ENCODE measurements at regions not wholly inside any gene's neighbourhood (a gene's known extent, or its start where the extent isn't known, plus 50 kb on each side); places are given as distances from the start of the nearest gene placed in this dataset.
"Not testable (repeated sequence)": the region's sequence is repeated elsewhere in the genome, so short reads cannot be mapped to it uniquely, and the experiment has no call there.

DNA sequence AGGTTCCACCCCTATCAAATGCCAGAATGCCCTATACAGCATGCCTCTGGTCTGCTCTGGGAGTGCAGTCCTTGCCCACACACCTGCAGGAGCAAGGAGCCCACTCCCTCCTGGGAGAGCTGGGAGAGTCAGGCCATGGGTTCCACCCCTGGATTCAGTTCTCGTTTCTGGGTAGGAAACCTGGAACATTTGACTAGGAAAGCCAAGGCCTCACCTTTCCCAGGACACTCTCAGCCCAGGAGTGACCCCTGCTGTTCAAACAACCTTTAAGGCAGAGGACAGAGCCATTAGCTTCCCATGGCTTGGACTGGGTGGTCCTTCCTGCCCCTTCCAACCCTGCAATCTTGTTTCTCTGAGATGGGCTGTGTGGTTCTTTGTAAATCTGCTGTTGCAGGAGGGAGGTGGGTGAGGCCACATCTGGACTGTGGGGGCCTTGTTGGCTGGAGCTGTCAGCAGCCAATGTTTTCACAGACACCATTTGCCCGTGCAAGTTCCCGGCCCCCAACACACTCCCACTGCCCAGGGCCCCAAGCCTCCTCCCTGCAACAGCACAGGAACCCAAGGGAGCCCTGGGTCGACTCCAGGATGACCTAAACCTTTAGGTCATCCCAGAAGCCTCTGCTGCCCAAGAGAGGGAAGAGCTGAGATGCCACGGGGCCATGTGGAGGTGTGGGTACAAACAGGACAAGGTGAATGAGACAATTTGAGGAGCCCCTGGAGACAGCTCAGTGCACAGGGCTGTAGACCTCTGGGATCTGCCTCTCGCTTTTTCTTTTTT lies 104.4 kb downstream of the PJA1 start:
- peak; percentile 57 for DNase-seq

DNA sequence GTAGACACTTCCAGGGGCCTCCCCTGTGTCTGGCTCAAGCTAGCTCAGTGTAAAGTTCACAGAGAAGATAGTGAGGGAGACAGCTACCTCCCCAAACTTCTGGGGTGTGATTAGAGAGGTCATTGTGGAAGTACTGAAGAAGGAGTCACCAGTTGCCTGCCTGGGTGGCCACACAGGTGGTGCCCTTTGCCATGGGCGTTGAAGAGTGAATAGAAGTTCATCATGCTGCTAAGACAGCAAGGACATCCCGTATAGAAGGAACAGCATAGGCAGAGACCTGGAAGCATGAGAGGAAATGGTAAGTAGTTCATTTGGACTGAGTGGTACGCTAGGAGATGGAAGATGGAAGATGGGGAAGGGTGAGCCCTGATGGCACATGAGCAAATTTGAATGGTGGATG lies 110.1 kb downstream of the PJA1 start:
- DNase-seq, result no peak

DNA sequence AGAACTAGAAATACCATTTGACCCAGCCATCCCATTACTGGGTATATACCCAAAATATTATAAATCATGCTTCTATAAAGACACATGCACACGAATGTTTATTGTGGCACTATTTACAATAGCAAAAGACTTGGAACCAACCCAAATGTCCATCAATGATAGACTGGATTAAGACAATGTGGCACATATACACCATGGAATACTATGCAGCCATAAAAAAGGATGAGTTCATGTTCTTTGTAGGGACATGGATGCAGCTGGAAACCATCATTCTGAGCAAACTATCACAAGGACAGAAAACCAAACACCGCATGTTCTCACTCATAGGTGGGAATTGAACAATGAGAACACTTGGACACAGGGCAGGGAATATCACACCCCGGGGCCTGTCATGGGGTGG lies 110.8 kb downstream of the PJA1 start:
- DNase-seq, result not testable (repeated sequence)

DNA sequence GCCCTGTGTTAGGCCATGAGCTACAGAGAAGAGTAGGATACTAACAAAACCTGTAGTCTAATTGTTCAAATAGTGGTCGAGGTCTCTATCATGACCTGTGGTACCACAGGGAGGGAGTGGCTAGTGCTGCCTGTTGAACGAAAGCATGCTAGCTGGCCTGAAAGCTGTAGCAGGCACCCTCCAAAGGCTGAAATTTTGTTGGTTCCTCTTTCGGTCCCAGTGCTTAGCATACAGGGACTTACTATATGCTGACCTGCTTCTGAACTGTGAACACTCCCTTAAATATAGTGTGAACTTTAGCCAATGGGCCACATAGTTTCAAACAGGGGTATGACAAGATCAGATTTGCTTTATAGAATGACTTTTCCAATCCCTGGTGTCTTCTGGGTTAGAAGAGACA lies 113.4 kb downstream of the PJA1 start:
- no peak for DNase-seq

DNA sequence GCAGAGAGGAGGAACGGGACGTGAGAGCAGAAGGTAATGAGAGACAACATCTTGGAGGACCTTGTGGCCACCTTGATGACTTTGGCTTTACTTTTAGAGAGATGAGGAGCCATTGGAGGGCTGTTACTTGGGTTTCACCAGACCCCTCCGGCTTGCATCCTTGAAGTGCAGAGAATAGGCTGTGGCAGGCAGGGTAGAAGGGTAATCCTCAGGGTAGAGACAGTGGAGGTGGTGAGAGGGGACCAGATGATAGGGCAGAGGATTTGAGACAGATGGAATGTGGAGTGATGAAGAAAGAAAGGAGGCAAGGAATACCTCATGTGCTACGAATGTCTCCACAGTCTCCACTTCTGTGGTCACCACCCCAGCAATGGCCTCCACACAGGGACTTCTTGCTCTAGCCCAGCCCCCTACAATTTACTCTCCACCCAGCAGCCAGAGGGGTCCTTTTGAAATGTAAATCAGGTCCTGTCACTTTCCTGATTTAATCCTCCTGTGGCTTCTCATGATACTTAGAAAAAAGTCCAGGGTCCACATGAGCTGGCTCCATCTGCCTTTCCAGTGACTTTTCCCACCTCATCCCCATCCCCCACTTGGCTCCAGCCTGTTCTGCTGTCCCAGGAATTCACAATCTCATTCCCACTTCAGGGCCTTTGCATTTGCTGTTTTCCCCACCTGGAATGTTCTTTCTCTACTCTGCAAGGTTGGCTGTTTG lies 115.0 kb downstream of the PJA1 start:
- DNase-seq, result no peak

DNA sequence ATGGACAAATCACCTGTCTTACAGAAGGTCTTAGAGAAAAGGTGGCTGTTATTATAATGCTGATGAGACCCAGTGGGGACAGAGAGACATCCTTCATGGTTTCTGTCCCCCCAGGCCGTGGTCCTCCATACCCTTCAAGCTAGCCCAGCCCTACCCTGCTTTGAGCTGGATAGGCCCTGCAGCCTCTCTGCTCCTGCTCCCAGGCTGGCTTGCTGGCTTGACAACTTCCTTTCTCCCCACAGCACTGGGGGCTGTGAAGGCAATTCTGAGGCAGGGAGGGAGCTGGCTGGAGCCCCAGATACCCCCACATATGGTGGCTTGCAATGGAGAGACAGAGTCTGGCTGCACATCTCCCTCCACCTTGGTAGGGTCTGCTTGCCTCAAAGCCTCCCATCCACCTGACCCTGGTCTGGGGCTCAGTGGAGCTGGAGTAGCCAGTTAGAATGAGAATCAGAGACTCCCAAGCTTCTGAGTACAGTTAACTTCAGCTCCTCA lies 118.2 kb downstream of the PJA1 start:
- no peak for DNase-seq

DNA sequence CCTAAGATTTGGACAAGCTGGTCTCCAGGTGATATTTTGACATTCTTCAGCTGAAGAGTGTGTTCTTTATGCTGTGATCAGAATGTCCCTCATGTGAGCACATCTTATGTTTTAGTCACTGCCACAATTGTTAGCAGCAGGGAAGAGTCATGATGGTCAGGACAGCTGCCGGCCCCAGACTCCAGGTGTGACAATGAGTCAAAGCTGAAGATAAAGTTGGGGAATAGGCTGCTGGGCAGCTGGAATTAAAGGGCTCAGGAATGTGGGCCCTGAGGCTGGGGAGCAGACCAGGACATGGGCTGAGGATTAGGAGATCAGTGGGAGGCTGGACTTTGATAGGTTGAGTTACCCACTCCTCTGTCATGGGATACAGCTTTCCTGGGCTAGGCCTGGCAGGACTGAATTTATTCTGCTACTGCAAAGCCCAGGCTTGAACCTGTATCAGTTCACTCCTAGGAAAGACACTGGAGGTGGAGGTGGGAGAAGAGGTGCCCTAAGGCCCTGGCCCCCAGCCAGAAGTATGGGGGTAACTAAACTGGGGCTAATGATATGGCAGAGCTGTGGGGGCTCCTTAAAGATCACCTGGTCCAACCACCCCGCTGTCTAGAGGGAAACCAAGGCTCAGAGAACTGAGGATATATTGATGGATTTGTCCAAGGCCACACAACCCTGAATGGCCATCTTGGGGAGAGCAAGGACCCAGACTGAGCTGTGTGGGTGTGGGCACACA lies 119.5 kb downstream of the PJA1 start:
- no peak for DNase-seq

DNA sequence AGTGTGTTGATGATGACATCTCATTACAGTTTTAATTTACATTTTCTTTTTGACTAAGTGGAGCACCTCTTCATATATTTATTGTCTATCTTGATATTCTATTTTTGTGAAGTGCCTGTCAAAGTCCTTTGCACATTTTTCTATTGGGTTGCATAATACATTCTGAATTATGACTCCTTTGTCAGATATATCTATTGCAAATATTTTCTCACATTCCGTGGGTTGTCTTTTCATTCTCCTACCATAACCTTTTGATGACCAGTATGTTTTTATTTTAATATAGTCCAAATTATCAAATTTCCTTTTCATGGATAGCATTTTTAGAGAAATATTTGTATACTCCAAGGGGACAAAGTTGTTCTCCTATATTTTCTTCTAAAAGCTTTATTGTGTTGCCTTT lies 126.4 kb downstream of the PJA1 start:
- no peak for DNase-seq

DNA sequence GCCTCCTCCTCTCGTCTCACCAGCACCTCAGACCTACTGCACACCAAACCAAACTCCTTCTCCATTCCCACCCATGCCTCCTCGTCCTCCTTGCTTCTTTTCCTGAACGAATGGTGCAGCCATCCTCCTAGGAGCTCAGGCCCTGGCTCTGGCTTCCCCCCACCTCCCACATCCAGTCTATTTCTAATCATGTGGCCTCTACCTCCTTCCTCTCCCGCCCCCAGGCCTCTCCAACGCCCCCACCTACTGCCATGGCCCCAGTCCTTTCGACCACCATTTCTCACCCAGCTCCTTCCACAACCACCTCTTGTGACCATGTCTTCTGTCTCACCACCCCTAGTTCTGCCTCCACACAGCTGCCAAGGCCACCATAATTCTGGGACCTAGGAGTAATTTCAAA lies 127.1 kb downstream of the PJA1 start:
- DNase-seq, result no peak

DNA sequence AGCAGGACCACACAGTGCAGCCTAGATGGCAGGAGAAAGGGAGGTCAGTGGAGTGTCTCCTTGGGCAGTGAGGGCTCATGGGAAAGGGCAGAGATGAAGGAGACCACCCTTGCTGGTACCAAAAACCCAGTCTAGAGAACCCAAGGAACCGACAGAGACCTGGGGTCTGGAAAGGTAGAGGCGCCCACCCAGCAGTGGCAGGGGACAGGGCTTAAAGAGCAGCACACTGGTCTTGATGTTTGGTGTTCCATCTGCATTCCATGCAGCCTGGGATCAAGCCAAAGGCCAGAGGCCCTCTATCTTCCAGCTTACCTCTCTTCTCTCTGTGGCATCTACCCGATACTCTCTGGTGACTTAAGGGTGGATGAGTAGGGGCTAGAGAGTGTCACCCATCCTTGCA lies 127.5 kb downstream of the PJA1 start:
- DNase-seq, result no peak

DNA sequence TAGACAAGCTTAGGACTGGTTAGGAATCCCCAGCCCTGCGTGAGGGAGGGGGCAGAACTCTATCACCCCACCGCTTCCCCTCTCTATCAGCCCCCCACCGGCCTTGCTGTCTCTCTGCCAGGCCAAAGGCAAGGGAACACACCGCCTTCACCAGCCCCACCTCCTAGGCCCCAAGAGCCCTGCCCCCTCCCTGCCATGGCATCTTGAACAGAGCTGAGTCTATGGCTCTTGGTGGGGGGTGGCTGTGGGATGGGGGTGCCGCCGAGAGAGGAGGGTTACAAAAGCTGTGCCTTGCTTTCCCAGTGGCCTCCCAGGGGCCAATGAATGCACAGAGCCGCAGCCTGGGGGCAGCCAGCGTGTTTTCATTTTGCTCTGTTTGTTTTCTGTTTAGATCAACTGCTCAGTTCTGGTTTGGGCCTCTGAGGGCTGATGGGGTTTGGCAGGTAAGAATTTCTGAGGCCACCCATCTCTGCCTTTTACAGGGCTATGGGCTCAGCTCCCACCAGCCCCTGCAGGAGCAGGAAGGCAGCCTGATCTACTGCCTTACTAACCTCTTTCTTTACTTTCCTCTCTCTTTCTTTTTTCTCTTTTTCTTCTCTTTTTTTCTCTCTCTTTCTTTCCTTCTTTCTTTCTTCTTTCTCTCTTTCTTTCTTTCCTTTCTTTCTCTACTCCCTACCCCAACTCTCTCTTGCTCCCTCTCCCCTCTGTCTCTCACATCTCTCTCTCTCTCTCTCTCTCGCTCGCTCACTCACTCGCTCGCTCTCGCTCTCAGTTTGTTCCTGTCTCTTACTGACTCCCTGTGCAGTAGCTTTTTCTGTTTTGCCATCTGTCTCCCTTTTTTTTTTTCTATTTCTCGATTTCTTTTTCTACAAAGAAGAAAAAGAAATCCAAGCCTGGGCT lies 128.3 kb downstream of the PJA1 start:
- no peak for DNase-seq

DNA sequence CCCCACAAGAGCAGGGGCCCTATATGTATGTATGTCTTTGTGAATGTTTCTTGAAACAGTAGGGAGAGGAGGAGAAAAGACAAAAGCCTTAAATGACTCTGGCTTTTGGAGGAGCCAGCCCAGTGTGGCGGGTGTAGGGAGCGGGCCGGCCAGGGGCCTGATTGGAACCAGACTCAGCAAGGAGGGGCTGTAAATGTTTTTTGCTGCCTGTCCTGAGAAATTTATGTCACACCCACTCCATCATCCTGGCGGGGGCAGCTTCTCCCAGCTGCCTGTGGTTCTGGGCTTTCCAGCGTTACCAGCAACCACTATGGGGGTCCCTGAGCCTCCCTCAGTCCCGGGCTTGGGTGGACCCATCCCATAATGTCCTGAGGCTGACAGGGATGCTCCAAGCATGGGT lies 130.8 kb downstream of the PJA1 start:
- DNase-seq, result no peak

DNA sequence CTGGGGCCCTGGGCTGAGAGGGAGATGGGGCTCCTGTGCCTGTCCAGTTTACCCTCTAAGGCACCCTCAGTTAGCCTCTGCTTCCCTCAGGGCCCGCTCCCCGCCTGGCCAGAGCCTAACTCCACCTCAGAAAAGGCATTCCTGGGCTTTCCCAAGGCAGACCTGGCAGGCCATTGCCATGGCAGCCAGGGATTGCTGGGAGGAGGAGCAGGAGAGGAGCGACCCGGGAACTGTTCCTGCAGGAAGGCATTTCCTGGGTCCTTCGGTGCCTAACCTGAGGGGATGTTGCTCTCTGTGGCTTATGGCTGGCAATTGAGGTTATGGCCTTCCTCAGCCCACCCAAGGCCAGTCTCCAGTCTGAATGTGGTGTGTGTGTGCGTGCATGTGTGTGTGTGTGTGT lies 131.3 kb downstream of the PJA1 start:
- no peak for DNase-seq

DNA sequence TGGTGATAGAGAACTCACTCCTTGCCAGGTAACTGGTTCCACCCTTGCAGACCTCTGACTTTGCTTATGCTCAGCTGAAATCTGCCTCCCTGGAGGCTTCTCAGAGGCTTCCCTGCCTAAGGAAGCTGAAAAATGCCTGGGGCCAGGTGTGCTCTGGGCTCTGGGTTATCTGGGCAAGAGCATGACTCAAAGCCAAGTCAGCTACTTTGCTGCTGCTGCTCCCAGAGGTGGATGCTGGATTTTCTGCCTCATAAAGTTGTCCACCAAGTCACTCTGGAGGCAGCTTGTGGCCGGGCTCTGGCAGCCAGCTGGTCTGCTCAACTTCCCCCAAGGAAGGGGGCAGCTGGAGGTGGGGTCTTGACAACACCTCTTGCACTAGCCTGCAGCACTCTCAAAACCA lies 132.7 kb downstream of the PJA1 start:
- DNase-seq, result no peak

DNA sequence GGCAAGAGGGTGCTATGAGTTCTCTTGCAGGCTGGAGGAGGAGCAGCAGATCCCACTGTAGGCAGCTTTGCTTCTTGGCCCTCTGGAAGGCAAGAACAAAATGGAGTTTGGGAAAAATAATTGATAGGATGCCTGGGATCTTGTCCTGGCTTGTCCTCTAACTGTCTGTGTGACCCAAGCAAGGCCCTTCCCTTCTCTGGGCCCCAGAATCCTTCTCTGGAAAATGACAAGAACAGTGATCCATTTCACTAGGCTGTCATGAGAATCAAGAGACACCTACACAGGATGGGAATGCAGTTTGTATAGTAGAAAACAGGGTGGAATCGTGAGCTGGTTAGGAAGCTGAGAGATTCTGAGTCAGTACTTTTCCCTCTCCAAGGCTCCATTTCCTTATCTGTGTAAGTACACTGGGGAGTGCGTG lies 133.3 kb downstream of the PJA1 start:
- no peak for DNase-seq

DNA sequence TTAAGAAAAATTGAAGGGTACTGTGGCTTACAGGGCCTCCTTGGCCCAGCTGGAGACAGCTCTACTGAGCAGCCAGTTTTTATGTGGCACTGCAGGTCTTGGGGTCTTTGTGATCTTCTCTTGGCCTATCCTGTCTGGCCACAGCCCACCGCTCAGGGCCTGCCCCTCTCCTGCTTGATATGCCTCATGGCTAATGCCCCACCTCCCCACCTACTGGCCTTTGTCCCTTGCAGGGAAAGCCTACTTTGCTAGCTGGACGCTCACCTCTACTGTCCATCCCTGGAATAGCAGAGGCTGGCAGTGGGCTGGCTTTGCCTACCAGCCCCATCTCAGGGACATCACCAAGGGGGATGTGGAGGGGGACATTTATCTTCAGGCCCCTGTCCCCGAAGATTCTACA lies 134.1 kb downstream of the PJA1 start:
- DNase-seq, result no peak

DNA sequence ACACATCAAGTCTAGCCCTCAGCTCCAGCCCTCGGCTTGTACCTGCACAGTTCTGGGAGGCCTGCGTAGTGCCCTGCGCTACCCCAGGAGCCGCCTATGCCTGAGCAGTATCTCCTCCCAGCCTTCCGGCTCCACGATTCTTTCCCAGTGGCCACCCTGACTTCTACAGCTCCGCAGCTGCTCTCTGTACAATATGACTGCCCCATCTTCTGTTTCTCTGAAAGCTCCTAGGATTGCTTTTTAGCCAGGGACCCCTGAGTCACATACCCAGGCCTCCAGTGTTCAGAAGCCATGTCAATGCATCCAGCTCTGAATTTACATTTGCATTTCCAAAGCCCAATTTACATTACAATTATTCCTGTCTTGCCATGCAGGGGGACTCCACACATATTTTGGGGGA lies 135.5 kb downstream of the PJA1 start:
- DNase-seq, result no peak

DNA sequence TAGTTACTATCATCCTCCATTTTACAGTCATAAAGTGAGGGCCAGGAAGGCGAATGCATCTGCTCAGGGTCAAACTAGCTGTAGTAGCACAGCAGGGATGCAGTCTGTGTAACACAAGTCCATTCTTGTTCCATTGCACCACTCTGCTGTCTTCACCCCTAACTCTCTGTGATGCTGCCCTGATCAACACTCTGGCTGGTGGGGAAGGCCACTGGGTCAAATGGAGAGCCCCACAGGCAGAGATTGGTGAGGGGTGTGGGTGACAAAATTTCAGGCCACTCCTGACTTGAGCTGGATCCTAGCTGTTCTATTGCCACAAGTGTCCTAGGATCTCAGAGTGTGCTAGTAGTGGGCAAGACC lies 136.5 kb downstream of the PJA1 start:
- no peak for DNase-seq

DNA sequence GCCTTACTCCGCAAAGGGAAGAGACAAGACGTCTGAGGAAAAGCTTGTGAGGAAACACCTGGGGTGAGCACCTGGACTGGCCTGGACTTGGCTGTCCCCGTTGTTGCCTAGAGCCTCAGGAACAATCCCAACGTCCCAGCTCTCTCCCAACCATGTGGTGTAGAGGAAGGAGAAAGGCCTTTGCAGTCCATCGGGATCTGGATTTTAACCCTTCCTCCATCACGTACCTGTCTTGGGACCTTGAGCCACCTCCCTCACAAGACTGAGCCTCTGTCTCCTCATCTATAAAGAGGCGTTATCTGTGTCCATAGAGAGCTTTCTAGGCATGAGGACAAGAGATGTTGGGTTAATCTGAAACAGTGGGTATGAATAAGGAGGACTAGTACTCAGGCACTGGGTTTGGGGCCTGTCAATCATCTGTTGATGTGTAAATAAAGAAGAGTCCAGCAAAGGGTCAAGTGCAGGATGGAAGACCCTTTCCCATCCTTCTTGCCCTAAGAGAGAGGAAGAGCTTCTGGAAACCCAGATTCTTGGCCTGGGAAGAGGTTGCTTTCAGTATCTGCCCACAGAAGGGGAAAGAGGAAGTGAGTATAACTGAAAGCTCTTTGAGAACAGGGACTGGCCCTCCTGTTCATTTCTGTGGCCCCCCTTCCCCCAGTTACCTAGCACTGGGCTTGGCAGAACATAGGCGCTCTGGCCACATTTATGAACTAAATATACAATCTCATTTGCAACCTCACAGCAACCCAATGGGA lies 137.1 kb downstream of the PJA1 start:
- no peak for DNase-seq

DNA sequence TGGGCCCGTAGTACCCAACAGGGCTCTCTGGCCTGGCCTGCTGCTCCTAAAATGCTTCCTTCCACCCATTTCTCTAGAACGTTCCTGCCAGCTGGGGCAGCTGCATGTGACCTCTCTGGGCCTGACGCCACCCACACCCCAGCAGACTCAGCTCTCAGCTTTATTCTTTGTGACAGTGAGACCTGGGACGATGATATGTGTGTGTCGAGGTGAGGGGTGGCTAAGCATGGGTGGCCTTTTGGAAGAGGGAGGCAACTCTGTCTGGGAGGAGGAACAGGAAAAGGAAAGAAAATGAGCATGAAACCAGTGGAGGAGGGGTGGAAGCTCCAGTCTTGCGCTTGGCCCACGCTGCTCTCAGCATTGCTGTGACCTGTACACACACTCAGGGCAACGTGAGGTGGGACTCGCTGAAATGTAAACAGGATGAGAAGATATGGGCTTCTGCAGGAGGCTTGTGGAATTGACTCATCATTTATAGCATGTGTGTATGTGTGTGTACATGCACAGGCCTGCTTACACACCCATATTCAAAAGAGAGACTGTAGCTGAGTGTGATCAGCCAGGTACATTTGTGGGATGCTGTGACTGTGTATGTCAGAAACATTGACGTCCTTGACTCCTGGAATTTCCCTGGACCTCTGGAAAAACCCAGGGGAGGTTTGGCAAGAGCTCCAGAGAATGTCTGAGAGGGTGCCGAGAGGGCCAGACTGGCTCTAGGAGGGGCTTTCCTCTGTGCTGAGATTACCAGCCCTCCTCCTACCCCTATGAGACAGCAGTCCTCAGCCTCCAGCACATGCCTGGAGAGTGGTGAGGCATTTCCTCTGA lies 137.9 kb downstream of the PJA1 start:
- no peak for DNase-seq

DNA sequence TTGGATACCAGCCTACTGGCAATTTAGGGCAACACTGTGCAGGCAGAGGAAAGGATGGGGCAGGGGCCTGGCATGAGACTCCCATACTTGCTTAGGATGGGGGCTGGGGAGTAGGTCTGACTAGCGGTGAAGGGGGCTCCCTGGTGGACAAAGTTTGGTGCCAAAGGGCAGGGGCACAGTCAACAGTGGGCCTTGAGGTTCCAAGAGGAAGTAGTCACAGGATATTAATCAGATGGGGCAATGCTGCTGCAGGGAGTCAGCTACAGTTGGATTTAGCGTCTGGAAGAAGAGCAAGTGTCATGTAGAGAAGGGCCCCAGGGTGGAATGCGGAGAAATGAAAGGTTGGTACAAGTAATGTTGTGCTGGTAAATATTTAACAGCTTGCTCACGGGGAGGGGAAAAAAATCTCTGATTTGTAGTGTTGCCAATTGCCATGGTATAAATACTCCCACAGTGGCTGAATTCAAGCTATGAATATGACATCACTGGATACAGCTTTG lies 139.4 kb downstream of the PJA1 start:
- no peak for DNase-seq

Measured in femur (tissue), 1 donor.